ENCODE measurements at regions not wholly inside any gene's neighbourhood (a gene's known extent, or its start where the extent isn't known, plus 50 kb on each side); places are given as distances from the start of the nearest gene placed in this dataset.

GRCh38 chr2:215557701-215558100, 121.8 kb upstream of the FN1 start:
- TF ChIP-seq TCF7 (CRISPR knock-in tag; IDR thresholded peaks at IDR 0.05; ENCODE audit: low read depth): no peak
- no peak for TF ChIP-seq FOXP4 (CRISPR knock-in tag; IDR thresholded peaks at IDR 0.05)
- TF ChIP-seq MAX (CRISPR knock-in tag; IDR thresholded peaks at IDR 0.05): no peak
- no peak for TF ChIP-seq TEAD4 (CRISPR knock-in tag; IDR thresholded peaks at IDR 0.05)
- TF ChIP-seq CTCF (IDR thresholded peaks at IDR 0.05): no peak
- TF ChIP-seq RELA (CRISPR knock-in tag; IDR thresholded peaks at IDR 0.05; ENCODE audit: borderline replicate concordance): no peak
- no peak for TF ChIP-seq JUN (CRISPR knock-in tag; IDR thresholded peaks at IDR 0.05)
- TF ChIP-seq ZNF219 (CRISPR knock-in tag; IDR thresholded peaks at IDR 0.05; ENCODE audit: borderline replicate concordance): no peak
- TF ChIP-seq CREB1 (CRISPR knock-in tag; IDR thresholded peaks at IDR 0.05): no peak
- TF ChIP-seq E2F5 (CRISPR knock-in tag; IDR thresholded peaks at IDR 0.05): no peak
- TF ChIP-seq ZNF232 (CRISPR knock-in tag; IDR thresholded peaks at IDR 0.05): no peak
- no peak for TF ChIP-seq KAT7 (CRISPR knock-in tag; IDR thresholded peaks at IDR 0.05; ENCODE audit: borderline replicate concordance)
- no peak for TF ChIP-seq ESRRA (CRISPR knock-in tag; IDR thresholded peaks at IDR 0.05; ENCODE audit: borderline replicate concordance)
